ENCODE measurements at regions not wholly inside any gene's neighbourhood (a gene's known extent, or its start where the extent isn't known, plus 50 kb on each side); places are given as distances from the start of the nearest gene placed in this dataset.

GRCh38 chr1:57600424-57600823, 176.6 kb upstream of the DAB1 start:
- no peak overlapping the region for H3K27ac ChIP-seq

DNA sequence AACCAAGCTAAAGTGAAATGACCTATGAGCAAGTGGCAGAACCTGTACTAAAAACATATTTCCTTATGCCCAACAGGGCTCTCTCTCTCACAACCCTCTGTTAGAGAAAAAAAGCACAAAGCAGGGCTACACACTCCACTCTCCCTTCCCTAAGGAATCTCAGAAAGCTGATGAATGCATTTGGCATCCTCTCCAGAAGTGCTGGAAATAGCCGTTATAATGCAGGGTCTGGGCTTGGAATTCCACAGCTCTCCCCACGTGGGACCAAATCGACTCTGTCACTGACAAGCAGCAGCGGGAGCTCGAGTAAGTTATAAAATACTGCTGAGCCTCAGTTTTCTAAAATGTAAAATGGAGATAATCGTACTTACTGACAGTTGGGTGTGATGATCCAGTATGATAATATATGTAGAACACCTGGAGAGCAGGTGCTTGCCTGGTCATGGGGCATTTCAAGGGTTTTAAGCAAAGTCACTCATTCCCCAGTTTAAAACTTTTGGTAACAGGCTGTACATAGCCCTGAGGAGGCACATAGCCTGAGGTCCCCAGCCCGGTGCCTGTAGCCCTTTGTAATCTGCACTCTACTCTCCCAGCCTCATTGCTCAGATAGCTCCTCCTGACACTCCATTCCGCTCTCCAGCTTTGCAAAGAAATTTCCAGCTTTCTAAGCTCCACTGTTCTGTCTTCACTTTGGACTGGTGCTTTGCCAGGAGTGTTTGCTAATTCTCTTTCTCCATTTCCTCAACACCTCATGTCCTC, 175.6 kb upstream of the DAB1 start:
- no peak overlapping the region for H3K27ac ChIP-seq
- TF ChIP-seq, protein P1, sequence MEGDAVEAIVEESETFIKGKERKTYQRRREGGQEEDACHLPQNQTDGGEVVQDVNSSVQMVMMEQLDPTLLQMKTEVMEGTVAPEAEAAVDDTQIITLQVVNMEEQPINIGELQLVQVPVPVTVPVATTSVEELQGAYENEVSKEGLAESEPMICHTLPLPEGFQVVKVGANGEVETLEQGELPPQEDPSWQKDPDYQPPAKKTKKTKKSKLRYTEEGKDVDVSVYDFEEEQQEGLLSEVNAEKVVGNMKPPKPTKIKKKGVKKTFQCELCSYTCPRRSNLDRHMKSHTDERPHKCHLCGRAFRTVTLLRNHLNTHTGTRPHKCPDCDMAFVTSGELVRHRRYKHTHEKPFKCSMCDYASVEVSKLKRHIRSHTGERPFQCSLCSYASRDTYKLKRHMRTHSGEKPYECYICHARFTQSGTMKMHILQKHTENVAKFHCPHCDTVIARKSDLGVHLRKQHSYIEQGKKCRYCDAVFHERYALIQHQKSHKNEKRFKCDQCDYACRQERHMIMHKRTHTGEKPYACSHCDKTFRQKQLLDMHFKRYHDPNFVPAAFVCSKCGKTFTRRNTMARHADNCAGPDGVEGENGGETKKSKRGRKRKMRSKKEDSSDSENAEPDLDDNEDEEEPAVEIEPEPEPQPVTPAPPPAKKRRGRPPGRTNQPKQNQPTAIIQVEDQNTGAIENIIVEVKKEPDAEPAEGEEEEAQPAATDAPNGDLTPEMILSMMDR (IDR thresholded peaks at IDR 0.05) = no peak
- no peak for TF ChIP-seq ZFX (IDR thresholded peaks at IDR 0.05; ENCODE audit: borderline replicate concordance)

More at GRCh38 chr1:57600424-57600823, 176.6 kb upstream of the DAB1 start:
- no peak for TF ChIP-seq ZFX (IDR thresholded peaks at IDR 0.05; ENCODE audit: borderline replicate concordance)
- TF ChIP-seq, protein P1 (IDR thresholded peaks at IDR 0.05) = no peak

- TF ChIP-seq, protein P1 (IDR thresholded peaks at IDR 0.05) = no peak
- TF ChIP-seq ZFX (IDR thresholded peaks at IDR 0.05; ENCODE audit: borderline replicate concordance) = no peak
- no peak overlapping the region for H3K27ac ChIP-seq
Measured at GRCh38 chr1:57597036-57597435, 173.2 kb upstream of the DAB1 start.

GRCh38 chr1:57594002-57594401, 170.1 kb upstream of the DAB1 start:
- H3K27ac ChIP-seq = no peak overlapping the region
- TF ChIP-seq ZFX (IDR thresholded peaks at IDR 0.05; ENCODE audit: borderline replicate concordance) = no peak
- TF ChIP-seq, protein P1 (IDR thresholded peaks at IDR 0.05) = no peak

DNA sequence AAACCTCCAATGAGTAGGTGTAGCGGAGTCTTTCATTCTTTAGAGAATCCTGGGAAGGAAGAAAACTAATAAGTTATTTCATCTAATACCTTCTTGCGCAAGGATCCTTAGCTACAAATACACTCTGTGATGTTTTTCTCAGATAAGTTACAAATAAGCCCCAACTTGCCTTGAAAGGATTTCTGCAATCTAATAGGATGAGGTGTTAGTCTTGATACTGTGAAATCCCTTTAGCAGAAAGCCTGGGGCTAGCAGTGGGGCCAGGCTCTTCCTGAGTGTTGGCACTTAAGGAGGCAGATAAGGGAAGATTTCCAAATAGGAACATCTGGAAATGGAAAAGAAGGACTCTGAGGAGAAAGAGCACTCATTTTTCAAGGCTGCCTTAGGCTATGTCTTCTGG, 168.0 kb upstream of the DAB1 start:
- TF ChIP-seq, protein P1 (IDR thresholded peaks at IDR 0.05) = no peak
- no peak for TF ChIP-seq ZFX (IDR thresholded peaks at IDR 0.05; ENCODE audit: borderline replicate concordance)
- no peak overlapping the region for H3K27ac ChIP-seq

DNA sequence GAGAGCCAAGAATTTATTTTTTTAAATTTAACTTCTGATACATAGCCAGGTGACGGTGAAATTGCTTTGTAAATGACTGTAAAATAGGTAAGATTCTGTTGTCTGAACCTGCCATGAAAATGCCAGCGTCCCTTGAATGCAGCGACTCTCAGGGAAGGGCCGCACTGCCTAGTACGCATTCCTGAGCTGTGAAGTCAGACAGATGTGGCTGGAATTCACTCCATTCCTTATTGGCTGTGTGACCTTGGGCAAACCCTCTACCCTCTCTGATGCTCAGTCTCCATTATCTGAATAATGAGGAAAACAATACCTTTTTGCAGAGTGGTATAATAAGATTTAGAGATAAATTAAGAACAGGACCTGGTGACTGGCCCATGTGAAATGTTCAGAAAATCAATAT, 167.1 kb upstream of the DAB1 start:
- H3K27ac ChIP-seq = no peak overlapping the region
- no peak for TF ChIP-seq ZFX (IDR thresholded peaks at IDR 0.05; ENCODE audit: borderline replicate concordance)
- TF ChIP-seq, protein P1 (IDR thresholded peaks at IDR 0.05) = no peak

GRCh38 chr1:57586842-57587241, 163.0 kb upstream of the DAB1 start:
- TF ChIP-seq, protein P1 (IDR thresholded peaks at IDR 0.05) = no peak
- TF ChIP-seq ZFX (IDR thresholded peaks at IDR 0.05; ENCODE audit: borderline replicate concordance) = no peak
- H3K27ac ChIP-seq = no peak overlapping the region

Measured in 22Rv1 (cell line).